CD14-positive monocyte (primary cell): ENCODE measurements at regions not wholly inside any gene's neighbourhood (a gene's known extent, or its start where the extent isn't known, plus 50 kb on each side); places are given as distances from the start of the nearest gene placed in this dataset.

Experiments
- DNase-seq, 3 donors: peaks; one replicate each; pipeline ENCODE4 v3.0.0-alpha.2; 2011 to 2022
- H2AFZ ChIP-seq: 2 replicates; pipeline ENCODE4 v1.6.0; 2012; ENCODE audit warnings: mild to moderate bottlenecking, low read depth, low read length, inconsistent platforms; ENCODE audit not compliant: insufficient read depth, poor library complexity, severe bottlenecking
- H3K27ac ChIP-seq, 2 donors: 1 replicate in 1 of 2; 2 replicates in 1 of 2; pipeline ENCODE4 v1.5.1; 2012 to 2013; ENCODE audit warnings: low read length in 2 of 2, control low read depth in 1 of 2, inconsistent platforms in 1 of 2, low read depth in 1 of 2, mild to moderate bottlenecking in 1 of 2
- H3K27me3 ChIP-seq, 2 donors: one replicate each; pipeline versions ENCODE4 v1.6.0 to v1.6.1; 2011 to 2013; ENCODE audit warnings: low read length in 2 of 2; ENCODE audit not compliant: control insufficient read depth in 2 of 2, insufficient read depth in 2 of 2
- H3K36me3 ChIP-seq, 2 donors: replicated peaks in 1 of 2; 1 replicate in 1 of 2; 2 replicates in 1 of 2; pipeline versions ENCODE4 v1.5.1 to v1.6.1; 2012 to 2013; ENCODE audit warnings: low read length in 2 of 2, control low read depth in 1 of 2, inconsistent platforms in 1 of 2, mild to moderate bottlenecking in 1 of 2; ENCODE audit not compliant: insufficient read depth in 2 of 2, control insufficient read depth in 1 of 2
- H3K4me1 ChIP-seq, 2 donors: 1 replicate in 1 of 2; 2 replicates in 1 of 2; pipeline versions ENCODE4 v1.5.1 to v1.6.1; 2012 to 2013; ENCODE audit warnings: low read length in 2 of 2, control low read depth in 1 of 2, inconsistent platforms in 1 of 2, mild to moderate bottlenecking in 1 of 2, moderate library complexity in 1 of 2; ENCODE audit not compliant: insufficient read depth in 2 of 2, control insufficient read depth in 1 of 2
- H3K4me2 ChIP-seq: replicated peaks from 2 replicates; pipeline ENCODE3; 2012; ENCODE audit warnings: low read length, moderate library complexity, mild to moderate bottlenecking; ENCODE audit not compliant: poor library complexity, severe bottlenecking; ENCODE audit errors: extremely low read depth
- H3K4me3 ChIP-seq, 3 experiments: fragments of 200-600 bp in 1 of 3; sonication (generic) in 1 of 3; replicated peaks in 1 of 3; 1 replicate in 2 of 3; 2 replicates in 1 of 3; pipeline ENCODE4 v1.5.1; 2011 to 2013; ENCODE audit warnings: low read length in 3 of 3, mild to moderate bottlenecking in 3 of 3, control low read depth in 2 of 3, low read depth in 2 of 3, inconsistent platforms in 1 of 3, moderate library complexity in 1 of 3
- H3K79me2 ChIP-seq: 2 replicates; pipeline ENCODE4 v1.6.0; 2012; ENCODE audit warnings: mild to moderate bottlenecking, control low read depth, inconsistent platforms, low read length, moderate library complexity; ENCODE audit not compliant: insufficient read depth
- H3K9ac ChIP-seq: 2 replicates; pipeline ENCODE4 v1.6.0; 2017; ENCODE audit warnings: low read length, mild to moderate bottlenecking; ENCODE audit not compliant: insufficient read depth, poor library complexity, severe bottlenecking
- H3K9me3 ChIP-seq, 2 donors: replicated peaks in 1 of 2; 1 replicate in 1 of 2; 2 replicates in 1 of 2; pipeline versions ENCODE4 v1.5.1 to v1.6.1; 2012 to 2013; ENCODE audit warnings: low read length in 2 of 2, control low read depth in 1 of 2; ENCODE audit not compliant: control insufficient read depth in 1 of 2, insufficient read depth in 1 of 2
- H4K20me1 ChIP-seq: 2 replicates; pipeline ENCODE4 v1.6.0; 2012; ENCODE audit warnings: mild to moderate bottlenecking, low read length, control low read depth, moderate library complexity; ENCODE audit not compliant: insufficient read depth
- H3K27ac Mint-ChIP-seq, 7 donors: one replicate each; pipeline ENCODE4 v1.8.0; 2020; ENCODE audit warnings: mild to moderate bottlenecking in 7 of 7, mixed read lengths in 7 of 7, moderate library complexity in 6 of 7, inconsistent platforms in 2 of 7
- H3K27me3 Mint-ChIP-seq, 3 donors: one replicate each; pipeline ENCODE4 v1.8.0; 2021 to 2022; ENCODE audit warnings: low read depth in 3 of 3, mild to moderate bottlenecking in 3 of 3, mixed read lengths in 3 of 3, moderate library complexity in 3 of 3, inconsistent platforms in 1 of 3
- H3K36me3 Mint-ChIP-seq, 2 donors: one replicate each; pipeline ENCODE4 v1.8.0; 2020; ENCODE audit warnings: mixed read lengths in 2 of 2, inconsistent platforms in 1 of 2, mild to moderate bottlenecking in 1 of 2
- H3K4me1 Mint-ChIP-seq: one replicate; pipeline ENCODE4 v1.8.0; 2020; ENCODE audit warnings: mild to moderate bottlenecking, mixed read lengths
- H3K4me3 Mint-ChIP-seq, 2 donors: one replicate each; pipeline ENCODE4 v1.8.0; 2020; ENCODE audit warnings: mild to moderate bottlenecking in 2 of 2, mixed read lengths in 2 of 2, moderate library complexity in 1 of 2
- H3K9me3 Mint-ChIP-seq, 7 donors: one replicate each; pipeline ENCODE4 v1.8.0; 2020 to 2022; ENCODE audit warnings: mixed read lengths in 7 of 7, mild to moderate bottlenecking in 6 of 7, moderate library complexity in 6 of 7, inconsistent platforms in 2 of 7
- WGBS: methylation state at CpG from one replicate; pipeline ENCODE4 v1.1.5; 2013; ENCODE audit warnings: missing lambda C conversion rate; ENCODE audit not compliant: insufficient coverage; 5-methylcytosine and 5-hydroxymethylcytosine counted together
- intact Hi-C, 2 donors: fragments of 100-400 bp; cut with micrococcal nuclease; formaldehyde crosslinking; loops; one replicate each; pipeline versions ENCODE4 v1.15.0 to v1.15.1; 2023
- TF ChIP-seq, protein P1 (sequence below): fragments of 200-600 bp; IDR thresholded peaks from one replicate; pipeline ENCODE4 v1.8.0; 2022; ENCODE audit warnings: antibody characterized with exemption, mild to moderate bottlenecking

DNA sequence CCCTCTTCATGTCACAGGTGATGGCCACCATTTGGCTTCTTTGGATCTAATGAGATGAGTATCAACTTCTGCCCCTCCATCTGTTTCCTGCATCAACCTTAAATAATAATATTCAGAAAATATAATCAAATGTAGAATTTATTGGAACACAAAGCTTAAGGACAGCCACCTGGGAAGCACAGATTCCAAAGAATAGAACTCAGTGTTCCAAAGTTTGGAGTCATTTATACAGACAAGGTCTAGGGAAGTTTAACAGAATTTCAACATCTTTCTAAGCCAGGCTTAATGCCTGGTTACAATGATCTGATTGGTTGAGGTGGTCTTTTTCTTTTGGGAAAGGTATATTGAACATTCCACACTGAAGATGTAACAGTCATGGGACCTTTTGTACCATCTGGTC, 218.0 kb upstream of the PIEZO2 start:
- Histone ChIP-seq H3K27ac (no peak overlapping the region), H3K9ac (no peak overlapping the region), H3K27me3 (no peaks in the 10 kb centered on the region), H3K36me3 (no peaks in the 10 kb centered on the region), H3K79me2 (no peaks in the 10 kb centered on the region), H2AFZ (no peak overlapping the region), H3K4me3 (no peak overlapping the region), H4K20me1 (no peaks in the 10 kb centered on the region), H3K4me2 (no peak overlapping the region), H3K9me3 (no peaks in the 10 kb centered on the region), H3K4me1 (no peaks in the 10 kb centered on the region)
- TF ChIP-seq, protein P1, sequence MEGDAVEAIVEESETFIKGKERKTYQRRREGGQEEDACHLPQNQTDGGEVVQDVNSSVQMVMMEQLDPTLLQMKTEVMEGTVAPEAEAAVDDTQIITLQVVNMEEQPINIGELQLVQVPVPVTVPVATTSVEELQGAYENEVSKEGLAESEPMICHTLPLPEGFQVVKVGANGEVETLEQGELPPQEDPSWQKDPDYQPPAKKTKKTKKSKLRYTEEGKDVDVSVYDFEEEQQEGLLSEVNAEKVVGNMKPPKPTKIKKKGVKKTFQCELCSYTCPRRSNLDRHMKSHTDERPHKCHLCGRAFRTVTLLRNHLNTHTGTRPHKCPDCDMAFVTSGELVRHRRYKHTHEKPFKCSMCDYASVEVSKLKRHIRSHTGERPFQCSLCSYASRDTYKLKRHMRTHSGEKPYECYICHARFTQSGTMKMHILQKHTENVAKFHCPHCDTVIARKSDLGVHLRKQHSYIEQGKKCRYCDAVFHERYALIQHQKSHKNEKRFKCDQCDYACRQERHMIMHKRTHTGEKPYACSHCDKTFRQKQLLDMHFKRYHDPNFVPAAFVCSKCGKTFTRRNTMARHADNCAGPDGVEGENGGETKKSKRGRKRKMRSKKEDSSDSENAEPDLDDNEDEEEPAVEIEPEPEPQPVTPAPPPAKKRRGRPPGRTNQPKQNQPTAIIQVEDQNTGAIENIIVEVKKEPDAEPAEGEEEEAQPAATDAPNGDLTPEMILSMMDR, result no peak
- Mint-ChIP-seq H3K36me3 (no peaks in the 10 kb centered on the region), H3K9me3 (peaks cover 0 to 2% (median 0%) of the 10 kb centered on the region in 7 donors), H3K27me3 (peaks cover 0 to 2% (median 2%) of the 10 kb centered on the region in 3 donors), H3K4me3 (no peak overlapping the region), H3K4me1 (peaks cover 14% of the 10 kb centered on the region), H3K27ac (no peak overlapping the region)
- DNase-seq, result no peak
- intact Hi-C loops, result no loop called here

DNA sequence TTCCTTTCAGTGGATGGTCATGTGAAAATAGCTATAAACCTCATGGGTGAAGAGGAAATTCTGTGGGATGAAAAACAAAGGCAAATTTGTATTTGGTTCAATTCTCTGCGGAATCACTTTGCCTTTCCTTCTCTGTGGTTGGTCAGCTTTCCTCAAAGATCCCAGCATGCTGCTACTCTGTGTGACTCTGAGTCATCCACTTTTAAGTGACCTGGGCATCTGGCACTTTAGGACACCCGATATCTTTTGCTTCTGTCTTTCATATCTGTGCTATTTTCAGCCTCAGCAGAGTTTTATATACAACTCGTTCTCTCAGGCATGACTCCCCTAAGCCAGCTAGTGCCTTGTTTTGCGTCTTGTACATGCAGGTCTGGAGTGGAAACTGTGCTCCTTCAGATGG, 217.0 kb upstream of the PIEZO2 start:
- Mint-ChIP-seq H3K9me3 (peaks cover 0 to 2% (median 0%) of the 10 kb centered on the region in 7 donors), H3K36me3 (no peaks in the 10 kb centered on the region), H3K27ac (no peak overlapping the region), H3K4me1 (peaks cover 14% of the 10 kb centered on the region), H3K4me3 (no peak overlapping the region), H3K27me3 (peaks cover 0 to 2% (median 2%) of the 10 kb centered on the region in 3 donors)
- Histone ChIP-seq H3K27ac (no peak overlapping the region), H3K27me3 (no peaks in the 10 kb centered on the region), H3K4me3 (no peak overlapping the region), H3K4me2 (no peak overlapping the region), H3K79me2 (no peaks in the 10 kb centered on the region), H4K20me1 (no peaks in the 10 kb centered on the region), H2AFZ (no peak overlapping the region), H3K9ac (no peak overlapping the region), H3K9me3 (no peaks in the 10 kb centered on the region), H3K4me1 (no peaks in the 10 kb centered on the region), H3K36me3 (no peaks in the 10 kb centered on the region)
- intact Hi-C loops, result no loop called here
- WGBS, result 95% methylated on average over 2 of the region's 4 CpGs
- TF ChIP-seq, protein P1, result no peak
- DNase-seq, result no peak
